ENCODE measurements at regions not wholly inside any gene's neighbourhood (a gene's known extent, or its start where the extent isn't known, plus 50 kb on each side); places are given as distances from the start of the nearest gene placed in this dataset.
"Not testable (repeated sequence)": the region's sequence is repeated elsewhere in the genome, so short reads cannot be mapped to it uniquely, and the experiment has no call there.

GRCh38 chr3:5888851-5889250, 701.3 kb downstream of the EDEM1 start:
- DNase-seq = no peak

- DNase-seq = no peak
Observed at GRCh38 chr3:5889374-5889773, 701.9 kb downstream of the EDEM1 start.

- no peak for DNase-seq
Observed at GRCh38 chr3:5891711-5892110, 704.2 kb downstream of the EDEM1 start.

GRCh38 chr3:5898106-5898505, 710.6 kb downstream of the EDEM1 start:
- no peak for DNase-seq

GRCh38 chr3:5899014-5899761, 711.7 kb downstream of the EDEM1 start:
- DNase-seq = no peak

- DNase-seq = no peak
Observed at GRCh38 chr3:5917932-5918331, 730.4 kb downstream of the EDEM1 start.

GRCh38 chr3:5918626-5919025, 731.1 kb downstream of the EDEM1 start:
- DNase-seq = no peak

- no peak for DNase-seq
Observed at GRCh38 chr3:5929027-5929426, 741.5 kb downstream of the EDEM1 start.

- DNase-seq = not testable (repeated sequence)
Observed at GRCh38 chr3:5944061-5944460, 756.6 kb downstream of the EDEM1 start.

GRCh38 chr3:5948084-5948483, 760.6 kb downstream of the EDEM1 start:
- no peak for DNase-seq

- DNase-seq = no peak
Observed at GRCh38 chr3:5951026-5951425, 763.5 kb downstream of the EDEM1 start.

GRCh38 chr3:5972586-5972985, 785.1 kb downstream of the EDEM1 start:
- DNase-seq = no peak

- no peak for DNase-seq
Observed at GRCh38 chr3:5974630-5975322, 787.3 kb downstream of the EDEM1 start.

- no peak for DNase-seq
Observed at GRCh38 chr3:5977331-5977730, 789.8 kb downstream of the EDEM1 start.

GRCh38 chr3:5980475-5980874, 793.0 kb downstream of the EDEM1 start:
- no peak for DNase-seq

- DNase-seq = no peak
Observed at GRCh38 chr3:5994651-5995050, 807.1 kb downstream of the EDEM1 start.

GRCh38 chr3:6018456-6018855, 830.9 kb downstream of the EDEM1 start:
- DNase-seq = no peak

GRCh38 chr3:6022621-6023020, 835.1 kb downstream of the EDEM1 start:
- DNase-seq = no peak

GRCh38 chr3:6025032-6025431, 835.9 kb upstream of the GRM7 start:
- no peak for DNase-seq

- not testable (repeated sequence) for DNase-seq
Observed at GRCh38 chr3:6030648-6031047, 830.3 kb upstream of the GRM7 start.

GRCh38 chr3:6035626-6036025, 825.3 kb upstream of the GRM7 start:
- no peak for DNase-seq

- no peak for DNase-seq
Observed at GRCh38 chr3:6039971-6040370, 820.9 kb upstream of the GRM7 start.

- no peak for DNase-seq
Observed at GRCh38 chr3:6041894-6042293, 819.0 kb upstream of the GRM7 start.

- no peak for DNase-seq
Observed at GRCh38 chr3:6047016-6047415, 813.9 kb upstream of the GRM7 start.

GRCh38 chr3:6060251-6060650, 800.7 kb upstream of the GRM7 start:
- DNase-seq = no peak
